Upper lobe of right lung (tissue), 1 donor: ENCODE measurements at regions not wholly inside any gene's neighbourhood (a gene's known extent, or its start where the extent isn't known, plus 50 kb on each side); places are given as distances from the start of the nearest gene placed in this dataset.

ENCODE experiments used
- ATAC-seq: fragments of 200-7000 bp; cut with Tn5 transposase; one replicate; pipeline ENCODE4 v1.9.1; 2020; ENCODE audit warnings: mild to moderate bottlenecking, moderate library complexity
- DNase-seq: peaks from one replicate; pipeline ENCODE4 v3.0.0-alpha.2; 2020
- H3K27ac ChIP-seq: fragments of 200-600 bp; one replicate; pipeline ENCODE4 v1.8.0; 2022
- H3K27me3 ChIP-seq: fragments of 200-600 bp; one replicate; pipeline ENCODE4 v1.8.0; 2022; ENCODE audit warnings: mild to moderate bottlenecking
- H3K36me3 ChIP-seq: fragments of 200-600 bp; one replicate; pipeline ENCODE4 v1.8.0; 2022
- H3K4me1 ChIP-seq: fragments of 200-600 bp; one replicate; pipeline ENCODE4 v1.8.0; 2022
- H3K4me3 ChIP-seq: fragments of 200-600 bp; one replicate; pipeline ENCODE4 v1.8.0; 2022; ENCODE audit warnings: mild to moderate bottlenecking
- H3K9me3 ChIP-seq: fragments of 200-600 bp; one replicate; pipeline ENCODE4 v1.8.0; 2022
- CTCF ChIP-seq: fragments of 200-600 bp; IDR thresholded peaks from one replicate; pipeline ENCODE4 v1.8.0; 2022; ENCODE audit warnings: antibody characterized with exemption
- intact Hi-C: fragments of 100-400 bp; cut with DNase I; formaldehyde crosslinking; loops from one replicate; pipeline ENCODE4 v1.11.0; 2022
- donor health status: DM: no; HTN: yes; CAD: no; lungs with severe emphysema.

GRCh38 chr13:79684371-79684770 is 203.4 kb downstream of the NDFIP2 start:
- Histone ChIP-seq H3K4me1 (no peaks in the 10 kb centered on the region), H3K9me3 (no peaks in the 10 kb centered on the region), H3K4me3 (no peak overlapping the region), H3K27ac (no peak overlapping the region), H3K27me3 (no peaks in the 10 kb centered on the region), H3K36me3 (no peaks in the 10 kb centered on the region)
- ATAC-seq (no peak), DNase-seq (no peak)
- intact Hi-C loops = no loop called here
- no peak for TF ChIP-seq CTCF

GRCh38 chr13:79682164-79682563 is 201.2 kb downstream of the NDFIP2 start:
- intact Hi-C loops = no loop called here
- H3K9me3 ChIP-seq = no peaks in the 10 kb centered on the region
- no peaks in the 10 kb centered on the region for H3K27me3 ChIP-seq
- H3K36me3 ChIP-seq = no peaks in the 10 kb centered on the region
- no peak for DNase-seq
- no peak for ATAC-seq
- no peaks in the 10 kb centered on the region for H3K4me1 ChIP-seq
- no peak overlapping the region for H3K27ac ChIP-seq
- no peak overlapping the region for H3K4me3 ChIP-seq
- TF ChIP-seq CTCF = no peak

GRCh38 chr13:79681069-79681468 is 200.1 kb downstream of the NDFIP2 start:
- DNase-seq = no peak
- H3K27me3 ChIP-seq = no peaks in the 10 kb centered on the region
- ATAC-seq = peak; percentile 51
- TF ChIP-seq CTCF = no peak
- H3K9me3 ChIP-seq = no peaks in the 10 kb centered on the region
- no peak overlapping the region for H3K27ac ChIP-seq
- H3K4me3 ChIP-seq = no peak overlapping the region
- intact Hi-C loops = no loop called here
- no peaks in the 10 kb centered on the region for H3K36me3 ChIP-seq
- no peaks in the 10 kb centered on the region for H3K4me1 ChIP-seq

- Histone ChIP-seq H3K9me3 (no peaks in the 10 kb centered on the region), H3K4me3 (no peak overlapping the region), H3K36me3 (no peaks in the 10 kb centered on the region), H3K27me3 (no peaks in the 10 kb centered on the region), H3K27ac (no peak overlapping the region), H3K4me1 (no peaks in the 10 kb centered on the region)
- no peak for ATAC-seq
- DNase-seq = no peak
- no peak for TF ChIP-seq CTCF
- intact Hi-C loops = no loop called here
These were observed 199.5 kb downstream of the NDFIP2 start for GRCh38 chr13:79680485-79680884.

- Histone ChIP-seq H3K36me3 (no peaks in the 10 kb centered on the region), H3K9me3 (no peaks in the 10 kb centered on the region), H3K4me3 (no peak overlapping the region), H3K4me1 (no peaks in the 10 kb centered on the region), H3K27me3 (no peaks in the 10 kb centered on the region), H3K27ac (no peak overlapping the region)
- intact Hi-C loops = no loop called here
- peak; percentile 87 for TF ChIP-seq CTCF
- DNase-seq = peak; percentile 66
- ATAC-seq = peak; percentile 93
These were observed 198.4 kb downstream of the NDFIP2 start for GRCh38 chr13:79679334-79679733.

GRCh38 chr13:79678100-79678499 is 197.1 kb downstream of the NDFIP2 start:
- intact Hi-C loops = no loop called here
- DNase-seq (no peak), ATAC-seq (no peak)
- no peaks in the 10 kb centered on the region for H3K27me3 ChIP-seq
- no peak overlapping the region for H3K4me3 ChIP-seq
- H3K9me3 ChIP-seq = no peaks in the 10 kb centered on the region
- H3K36me3 ChIP-seq = no peaks in the 10 kb centered on the region
- TF ChIP-seq CTCF = no peak
- no peak overlapping the region for H3K27ac ChIP-seq
- H3K4me1 ChIP-seq = no peaks in the 10 kb centered on the region
